Brain microvascular endothelial cell (primary cell): ENCODE measurements at regions not wholly inside any gene's neighbourhood (a gene's known extent, or its start where the extent isn't known, plus 50 kb on each side); places are given as distances from the start of the nearest gene placed in this dataset.

Experiments
- DNase-seq: peaks from one replicate; pipeline ENCODE4 v3.0.0-alpha.2; 2020
- H3K27ac ChIP-seq: fragments of 250-450 bp; sonication (Bioruptor Pico); 2 replicates; pipeline ENCODE4 v1.5.1; 2020; ENCODE audit warnings: mild to moderate bottlenecking, moderate library complexity
- H3K27me3 ChIP-seq: fragments of 250-450 bp; sonication (Bioruptor Pico); replicated peaks from 2 replicates; pipeline ENCODE4 v1.5.1; 2020; ENCODE audit warnings: mild to moderate bottlenecking
- H3K36me3 ChIP-seq: fragments of 250-450 bp; sonication (Bioruptor Pico); replicated peaks from 2 replicates; pipeline ENCODE4 v1.5.1; 2020; ENCODE audit warnings: mild to moderate bottlenecking
- H3K4me3 ChIP-seq: 2 replicates; pipeline ENCODE4 v1.5.1; 2011; ENCODE audit warnings: low read depth, mild to moderate bottlenecking, control low read depth, low read length, moderate library complexity
- in situ Hi-C: cut with HindIII; loops from 2 replicates; pipeline ENCODE4 v1.10.0; 2017; ENCODE audit warnings: low sequenced_read_pairs, low pct_ligation_motif_present
- TF ChIP-seq, protein P1 (sequence below): IDR thresholded peaks from 2 replicates; pipeline ENCODE4 v1.5.1; 2011; ENCODE audit warnings: low read depth, mild to moderate bottlenecking, moderate library complexity, low read length, control low read depth, inconsistent platforms; ENCODE audit errors: missing control alignments

DNA sequence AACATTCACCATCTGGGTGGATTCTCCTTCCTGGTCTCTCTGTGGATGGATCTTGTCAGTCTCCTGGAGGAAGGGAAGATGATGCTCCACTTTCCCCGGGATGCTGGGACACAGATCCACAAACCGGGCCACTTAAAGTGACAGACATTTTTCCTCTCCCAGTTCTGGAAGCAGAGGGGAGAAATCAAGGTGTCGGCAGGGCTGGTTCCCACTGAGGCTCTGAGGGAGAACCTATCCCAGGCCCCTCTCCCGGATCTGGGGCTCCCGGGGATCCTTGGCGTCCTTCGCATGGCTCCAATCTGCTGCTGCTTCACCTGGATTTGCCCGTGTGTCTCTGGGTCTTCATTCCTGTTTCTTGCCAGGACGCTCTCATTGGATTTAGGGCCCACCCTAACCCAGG, 263.1 kb upstream of the TNRC6C start:
- Histone ChIP-seq H3K36me3 (no peaks in the 10 kb centered on the region), H3K27ac (no peak overlapping the region), H3K27me3 (peaks cover 44% of the 10 kb centered on the region), H3K4me3 (no peak overlapping the region)
- DNase-seq: no peak
- TF ChIP-seq, protein P1, sequence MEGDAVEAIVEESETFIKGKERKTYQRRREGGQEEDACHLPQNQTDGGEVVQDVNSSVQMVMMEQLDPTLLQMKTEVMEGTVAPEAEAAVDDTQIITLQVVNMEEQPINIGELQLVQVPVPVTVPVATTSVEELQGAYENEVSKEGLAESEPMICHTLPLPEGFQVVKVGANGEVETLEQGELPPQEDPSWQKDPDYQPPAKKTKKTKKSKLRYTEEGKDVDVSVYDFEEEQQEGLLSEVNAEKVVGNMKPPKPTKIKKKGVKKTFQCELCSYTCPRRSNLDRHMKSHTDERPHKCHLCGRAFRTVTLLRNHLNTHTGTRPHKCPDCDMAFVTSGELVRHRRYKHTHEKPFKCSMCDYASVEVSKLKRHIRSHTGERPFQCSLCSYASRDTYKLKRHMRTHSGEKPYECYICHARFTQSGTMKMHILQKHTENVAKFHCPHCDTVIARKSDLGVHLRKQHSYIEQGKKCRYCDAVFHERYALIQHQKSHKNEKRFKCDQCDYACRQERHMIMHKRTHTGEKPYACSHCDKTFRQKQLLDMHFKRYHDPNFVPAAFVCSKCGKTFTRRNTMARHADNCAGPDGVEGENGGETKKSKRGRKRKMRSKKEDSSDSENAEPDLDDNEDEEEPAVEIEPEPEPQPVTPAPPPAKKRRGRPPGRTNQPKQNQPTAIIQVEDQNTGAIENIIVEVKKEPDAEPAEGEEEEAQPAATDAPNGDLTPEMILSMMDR: no peak
- in situ Hi-C loops: no loop called here

DNA sequence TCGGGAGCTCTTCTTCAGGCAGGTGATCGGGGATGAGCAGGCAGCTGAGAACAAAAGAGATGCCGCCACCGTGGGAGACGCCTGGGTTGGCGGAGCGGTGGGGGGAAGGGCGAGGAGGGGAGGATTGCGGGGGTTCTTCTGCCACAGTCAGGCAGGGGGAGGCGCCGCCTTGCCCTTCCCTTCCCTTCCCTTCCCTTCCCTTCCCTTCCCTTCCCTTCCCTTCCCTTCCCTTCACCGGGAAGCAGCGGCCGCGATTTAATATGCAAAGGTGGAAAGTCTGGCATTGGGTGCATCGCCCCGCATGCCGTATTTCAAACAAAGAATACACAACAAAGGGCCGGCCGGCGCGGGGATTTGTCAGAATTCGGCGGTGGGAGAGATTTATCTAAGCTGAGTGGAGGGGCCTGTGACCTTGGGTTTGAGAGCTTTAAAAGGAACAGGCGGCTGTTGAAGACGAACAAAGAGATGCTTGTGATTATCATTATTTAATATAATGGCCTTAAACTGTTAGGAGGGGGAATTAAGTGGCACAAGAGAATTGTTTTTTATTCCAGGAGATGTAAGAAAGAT, 262.3 kb upstream of the TNRC6C start:
- Histone ChIP-seq H3K36me3 (no peaks in the 10 kb centered on the region), H3K27ac (no peak overlapping the region), H3K4me3 (no peak overlapping the region), H3K27me3 (peaks cover 38% of the 10 kb centered on the region)
- DNase-seq: no peak
- TF ChIP-seq, protein P1: no peak
- in situ Hi-C loops: no loop called here

DNA sequence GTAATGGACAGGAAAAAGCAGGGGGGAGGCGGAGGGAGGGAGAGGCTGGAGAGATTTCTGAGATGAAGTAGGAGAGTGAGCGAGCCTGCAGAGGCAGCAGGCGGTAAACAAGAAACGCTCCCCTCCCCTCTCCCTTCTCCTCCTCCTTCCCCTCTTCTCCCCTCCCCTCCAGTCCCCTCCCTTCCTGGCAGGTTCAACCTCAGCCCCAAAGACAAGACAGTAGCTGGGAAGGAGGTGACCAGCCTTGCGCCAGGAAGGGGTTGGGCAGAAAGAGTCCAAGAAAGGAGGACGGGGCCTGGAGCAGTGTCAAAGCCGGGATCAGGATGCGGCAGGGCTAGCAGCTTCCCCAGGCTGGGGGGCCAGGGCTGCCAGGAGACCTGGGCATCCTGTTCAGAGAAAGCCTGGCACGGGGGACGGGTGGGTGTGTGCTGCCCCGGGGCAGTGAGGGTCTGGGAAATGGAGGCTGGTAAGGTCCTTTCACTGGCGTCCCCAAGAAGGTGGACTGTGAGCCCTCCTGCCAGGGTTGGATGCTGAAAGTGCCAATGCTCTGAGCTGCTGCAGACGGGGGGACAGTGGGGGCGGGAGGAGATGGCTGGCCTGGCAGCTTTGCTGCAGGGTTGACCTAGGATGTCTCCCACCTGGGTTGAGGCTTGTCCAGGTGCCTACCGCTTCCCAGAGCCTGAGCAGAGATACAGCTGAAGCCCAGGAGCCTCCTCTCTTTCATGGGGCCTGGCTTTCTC, 261.6 kb upstream of the TNRC6C start:
- Histone ChIP-seq H3K36me3 (no peaks in the 10 kb centered on the region), H3K27ac (no peak overlapping the region), H3K27me3 (peaks cover 35% of the 10 kb centered on the region), H3K4me3 (no peak overlapping the region)
- in situ Hi-C loops: no loop called here
- TF ChIP-seq, protein P1: no peak
- no peak for DNase-seq

DNA sequence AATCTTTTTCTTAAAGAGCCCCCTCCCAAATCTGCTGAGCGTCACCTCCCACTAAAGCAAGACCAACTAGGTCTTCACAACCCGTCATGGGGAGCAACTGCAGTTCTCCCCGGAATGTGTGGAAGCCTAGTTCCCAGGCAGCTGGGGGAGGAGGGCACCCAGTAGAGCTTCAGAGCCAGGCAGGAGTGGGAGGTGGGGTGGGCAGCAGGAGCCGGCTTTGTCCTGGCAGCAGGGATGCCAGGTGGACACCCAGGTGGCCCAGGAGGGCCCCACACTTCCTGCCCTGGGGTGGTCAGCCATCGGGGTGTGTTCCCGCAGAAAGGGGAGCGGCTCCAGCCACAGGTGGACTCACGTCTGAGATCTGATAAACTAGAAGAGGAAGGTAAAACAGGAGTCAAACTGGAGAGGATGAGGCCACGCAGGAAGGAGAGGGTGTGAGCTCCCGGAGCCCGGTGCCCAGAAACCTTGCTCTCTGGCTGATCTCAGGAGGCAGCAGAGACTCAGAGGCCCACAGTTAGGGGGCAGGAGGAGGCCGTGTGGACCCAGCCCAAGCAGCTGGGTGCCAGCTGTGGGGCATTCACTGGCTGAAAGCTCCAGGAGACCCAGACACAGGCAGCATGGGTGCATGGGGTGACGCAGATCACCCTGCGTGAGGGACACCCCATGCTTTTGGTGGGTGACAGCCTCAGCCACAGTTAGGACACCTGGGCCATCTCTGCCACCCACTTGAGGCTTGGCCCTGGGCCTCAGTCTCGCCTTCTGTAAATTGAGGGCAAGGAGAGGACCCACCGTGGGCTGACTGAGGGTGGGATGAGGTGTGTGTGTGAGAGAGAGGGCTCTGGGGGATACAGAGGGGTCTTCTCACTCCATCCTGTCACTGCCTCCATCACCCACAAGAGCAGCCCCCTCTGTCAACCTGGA, 260.8 kb upstream of the TNRC6C start:
- H3K36me3 ChIP-seq: no peaks in the 10 kb centered on the region
- peaks cover 35% of the 10 kb centered on the region for H3K27me3 ChIP-seq
- in situ Hi-C loops: no loop called here
- TF ChIP-seq, protein P1: no peak
- no peak for DNase-seq
- H3K4me3 ChIP-seq: no peak overlapping the region
- H3K27ac ChIP-seq: no peak overlapping the region

DNA sequence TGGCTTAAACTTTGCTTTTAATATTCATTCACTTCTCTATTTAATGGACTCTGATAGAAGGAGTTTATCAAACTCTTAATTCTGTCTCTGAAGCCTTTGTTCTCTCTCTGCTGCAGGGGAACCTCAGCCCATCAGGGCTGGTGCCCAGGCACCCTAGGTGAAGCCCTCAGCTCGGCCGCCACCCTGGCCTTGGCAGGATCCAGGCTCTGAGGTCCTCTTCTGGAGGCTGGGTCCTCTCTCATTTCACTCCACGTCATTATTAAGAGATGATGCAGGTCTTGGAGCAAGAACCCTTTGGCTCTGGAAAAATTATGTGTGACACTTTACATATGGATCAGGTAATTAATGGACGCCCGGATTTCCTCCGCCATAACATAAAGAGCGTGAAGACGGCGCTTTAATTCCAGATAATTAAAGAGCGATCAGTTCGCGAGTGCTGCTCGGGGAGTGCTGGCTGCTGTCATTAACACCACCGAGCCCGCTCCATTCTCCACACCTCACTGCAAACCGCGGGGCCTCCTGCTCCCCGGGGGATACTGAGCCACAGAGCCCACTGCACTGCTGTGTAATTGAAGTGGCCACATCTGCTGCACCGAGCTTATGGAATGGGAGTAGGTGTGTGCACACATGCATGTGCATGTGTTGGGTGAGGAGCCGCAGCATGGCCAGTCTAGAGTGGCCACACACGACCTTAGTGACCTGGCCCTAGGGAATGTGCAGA, 259.4 kb upstream of the TNRC6C start:
- in situ Hi-C loops: no loop called here
- H3K27me3 ChIP-seq: peaks cover 28% of the 10 kb centered on the region
- H3K36me3 ChIP-seq: no peaks in the 10 kb centered on the region
- no peak for DNase-seq
- no peak overlapping the region for H3K4me3 ChIP-seq
- TF ChIP-seq, protein P1: no peak
- H3K27ac ChIP-seq: no peak overlapping the region
